Esophagus muscularis mucosa (tissue), 3 donors: ENCODE measurements at regions not wholly inside any gene's neighbourhood (a gene's known extent, or its start where the extent isn't known, plus 50 kb on each side); places are given as distances from the start of the nearest gene placed in this dataset.

Experiments
- POLR2A ChIP-seq: fragments of 450-650 bp; IDR thresholded peaks from one replicate; pipeline ENCODE4 v1.6.1; 2017; ENCODE audit warnings: antibody characterized with exemption, moderate library complexity, mild to moderate bottlenecking, low read depth
- TF ChIP-seq, protein P1 (sequence below), 3 experiments: fragments of 200-600 bp in 2 of 3; fragments of 450-650 bp in 1 of 3; sonication (generic) in 2 of 3; IDR thresholded peaks; one replicate each; pipeline ENCODE4 v1.5.1; 2017 to 2019; ENCODE audit warnings: antibody characterized with exemption in 3 of 3, mild to moderate bottlenecking in 2 of 3, moderate library complexity in 1 of 3

DNA sequence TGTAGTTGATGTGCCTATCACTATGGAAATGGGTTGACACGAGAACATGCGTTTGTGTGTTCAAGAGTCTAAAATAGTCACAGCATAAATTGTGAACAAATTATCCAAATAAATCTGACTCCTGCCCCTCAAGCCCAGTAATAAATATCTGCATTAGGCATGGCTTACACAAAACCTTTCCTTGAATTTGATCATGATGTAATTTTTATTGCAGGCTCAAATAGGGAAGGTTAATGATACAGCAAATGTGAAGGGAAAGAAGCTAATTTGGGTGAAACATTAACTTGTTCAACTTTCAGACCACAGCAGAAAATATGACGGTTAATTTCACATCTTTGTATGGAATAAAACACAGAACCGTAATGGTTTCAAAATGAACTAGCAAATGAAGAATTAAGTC, 74.6 kb downstream of the WNT5A start:
- TF ChIP-seq POLR2A, result no peak
- TF ChIP-seq, protein P1, sequence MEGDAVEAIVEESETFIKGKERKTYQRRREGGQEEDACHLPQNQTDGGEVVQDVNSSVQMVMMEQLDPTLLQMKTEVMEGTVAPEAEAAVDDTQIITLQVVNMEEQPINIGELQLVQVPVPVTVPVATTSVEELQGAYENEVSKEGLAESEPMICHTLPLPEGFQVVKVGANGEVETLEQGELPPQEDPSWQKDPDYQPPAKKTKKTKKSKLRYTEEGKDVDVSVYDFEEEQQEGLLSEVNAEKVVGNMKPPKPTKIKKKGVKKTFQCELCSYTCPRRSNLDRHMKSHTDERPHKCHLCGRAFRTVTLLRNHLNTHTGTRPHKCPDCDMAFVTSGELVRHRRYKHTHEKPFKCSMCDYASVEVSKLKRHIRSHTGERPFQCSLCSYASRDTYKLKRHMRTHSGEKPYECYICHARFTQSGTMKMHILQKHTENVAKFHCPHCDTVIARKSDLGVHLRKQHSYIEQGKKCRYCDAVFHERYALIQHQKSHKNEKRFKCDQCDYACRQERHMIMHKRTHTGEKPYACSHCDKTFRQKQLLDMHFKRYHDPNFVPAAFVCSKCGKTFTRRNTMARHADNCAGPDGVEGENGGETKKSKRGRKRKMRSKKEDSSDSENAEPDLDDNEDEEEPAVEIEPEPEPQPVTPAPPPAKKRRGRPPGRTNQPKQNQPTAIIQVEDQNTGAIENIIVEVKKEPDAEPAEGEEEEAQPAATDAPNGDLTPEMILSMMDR (IDR thresholded peaks at IDR 0.05), result no peak
